ENCODE measurements at regions not wholly inside any gene's neighbourhood (a gene's known extent, or its start where the extent isn't known, plus 50 kb on each side); places are given as distances from the start of the nearest gene placed in this dataset.

DNA sequence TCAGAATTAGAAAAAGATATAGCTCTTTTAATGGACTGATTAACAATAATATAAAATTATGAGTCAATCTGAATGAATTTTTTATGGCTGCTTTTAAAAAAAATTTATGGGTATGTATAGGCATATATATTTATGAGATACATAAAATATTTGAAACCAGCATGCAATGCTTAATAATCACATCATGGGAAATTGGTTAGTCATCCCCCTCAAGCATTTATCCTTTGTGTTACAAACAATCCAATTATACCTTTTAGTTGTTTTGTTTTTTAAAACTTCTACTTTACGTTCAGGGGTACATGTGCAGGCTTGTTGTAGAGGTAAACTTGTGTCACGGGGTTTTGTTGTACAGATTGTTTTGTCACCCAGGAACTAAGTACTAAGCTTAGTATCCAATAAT lies 63.4 kb upstream of the HMGCLL1 start:
- no peak for DNase-seq (ENCODE audit: low read depth)

GRCh38 chr6:55636406-55637102 lies 57.6 kb upstream of the HMGCLL1 start:
- DNase-seq (ENCODE audit: low read depth), result peak; percentile 71

- DNase-seq (ENCODE audit: low read depth), result no peak
Observed at GRCh38 chr6:55633471-55633870, 54.5 kb upstream of the HMGCLL1 start.

GRCh38 chr6:55632953-55633352 lies 54.0 kb upstream of the HMGCLL1 start:
- DNase-seq (ENCODE audit: low read depth), result peak; percentile 25
